B cell (primary cell): ENCODE measurements at regions not wholly inside any gene's neighbourhood (a gene's known extent, or its start where the extent isn't known, plus 50 kb on each side); places are given as distances from the start of the nearest gene placed in this dataset.
A peak's percentile ranks its signal among the peaks of the same experiment; 100 is the strongest.

Experiments used
- ATAC-seq: fragments of 200-7000 bp; cut with Tn5 transposase; one replicate; pipeline ENCODE4 v1.10.0; 2021; ENCODE audit warnings: low read depth, mild to moderate bottlenecking, moderate number of reproducible peaks, moderate library complexity
- CTCF ChIA-PET: fragments of 350-600 bp; sonication (Branson Sonifier 250); formaldehyde crosslinking; loops from one replicate; lab custom pipeline; 2021; ENCODE audit warnings: antibody characterized with exemption, inconsistent platforms; lab: Charles Lee
- POLR2A ChIA-PET: fragments of 350-600 bp; sonication (Branson Sonifier 250); formaldehyde crosslinking; loops from one replicate; lab custom pipeline; 2021; ENCODE audit warnings: antibody characterized with exemption; lab: Charles Lee
- DNase-seq: peaks from one replicate; pipeline ENCODE4 v3.0.0; 2013
- H2AFZ ChIP-seq: 2 replicates; pipeline ENCODE4 v1.6.1; 2012; ENCODE audit warnings: mild to moderate bottlenecking, low read depth, low read length; ENCODE audit not compliant: insufficient read depth, poor library complexity, severe bottlenecking
- H3K27ac ChIP-seq, 2 donors: 1 replicate in 1 of 2; 2 replicates in 1 of 2; pipeline ENCODE4 v1.5.1; 2012 to 2013; ENCODE audit warnings: low read length in 2 of 2, mild to moderate bottlenecking in 2 of 2, moderate library complexity in 1 of 2
- H3K27me3 ChIP-seq, 4 experiments: fragments of 200-600 bp in 1 of 4; sonication (generic) in 1 of 4; replicated peaks in 1 of 4; 1 replicate in 2 of 4; 2 replicates in 2 of 4; pipeline versions ENCODE4 v1.6.1 to v1.7.0; 2013 to 2016; ENCODE audit warnings: low read length in 3 of 4, mild to moderate bottlenecking in 2 of 4, mixed read lengths in 1 of 4, moderate library complexity in 1 of 4; ENCODE audit not compliant: insufficient read depth in 4 of 4, control insufficient read depth in 3 of 4; ENCODE audit errors: control extremely low read depth in 1 of 4
- H3K36me3 ChIP-seq, 2 experiments: replicated peaks in 1 of 2; 1 replicate in 1 of 2; 2 replicates in 1 of 2; pipeline versions ENCODE4 v1.6.1 to v1.7.1; 2013; ENCODE audit warnings: low read length in 1 of 2; ENCODE audit not compliant: insufficient read depth in 2 of 2, control insufficient read depth in 1 of 2; ENCODE audit errors: control extremely low read depth in 1 of 2, extremely low read depth in 1 of 2
- H3K4me1 ChIP-seq, 2 donors: fragments of 200-600 bp in 1 of 2; sonication (generic) in 1 of 2; 1 replicate in 1 of 2; 2 replicates in 1 of 2; pipeline versions ENCODE4 v1.5.1 to v1.6.1; 2013 to 2017; ENCODE audit warnings: low read length in 2 of 2; ENCODE audit not compliant: control insufficient read depth in 2 of 2, insufficient read depth in 2 of 2
- H3K4me2 ChIP-seq: replicated peaks from 2 replicates; pipeline ENCODE3; 2012; ENCODE audit warnings: mild to moderate bottlenecking, low read depth, low read length; ENCODE audit not compliant: poor library complexity, severe bottlenecking
- H3K4me3 ChIP-seq, 5 experiments: fragments of 200-600 bp in 1 of 5; sonication (generic) in 1 of 5; 1 replicate in 3 of 5; 2 replicates in 2 of 5; pipeline versions ENCODE4 v1.5.1 to v1.7.0; 2011 to 2016; ENCODE audit warnings: low read length in 4 of 5, mild to moderate bottlenecking in 4 of 5, low read depth in 2 of 5, control low read depth in 1 of 5, moderate library complexity in 1 of 5; ENCODE audit not compliant: insufficient read depth in 1 of 5; ENCODE audit errors: control extremely low read depth in 1 of 5, extremely low read depth in 1 of 5
- H3K79me2 ChIP-seq: fragments of 200-600 bp; sonication (generic); one replicate; pipeline ENCODE4 v1.6.0; 2016; ENCODE audit warnings: low read length; ENCODE audit not compliant: control insufficient read depth, insufficient read depth
- H3K9ac ChIP-seq: fragments of 200-600 bp; sonication (generic); 2 replicates; pipeline ENCODE4 v1.6.1; 2017; ENCODE audit warnings: mild to moderate bottlenecking, low read length, moderate library complexity
- H3K9me3 ChIP-seq, 3 donors: one replicate each; pipeline versions ENCODE4 v1.6.1 to v1.7.1; 2013; ENCODE audit warnings: low read length in 2 of 3; ENCODE audit not compliant: control insufficient read depth in 2 of 3, insufficient read depth in 1 of 3; ENCODE audit errors: control extremely low read depth in 1 of 3
- H4K20me1 ChIP-seq: 2 replicates; pipeline ENCODE4 v1.6.0; 2012; ENCODE audit warnings: mild to moderate bottlenecking, low read length; ENCODE audit not compliant: insufficient read depth, control insufficient read depth, poor library complexity, severe bottlenecking
- H3K27ac Mint-ChIP-seq: one replicate; pipeline ENCODE4 v1.8.0; 2021; ENCODE audit warnings: mixed read lengths
- H3K27me3 Mint-ChIP-seq: one replicate; pipeline ENCODE4 v1.8.0; 2021; ENCODE audit warnings: mixed read lengths
- H3K4me1 Mint-ChIP-seq: one replicate; pipeline ENCODE4 v1.8.0; 2021; ENCODE audit warnings: mixed read lengths
- H3K4me3 Mint-ChIP-seq: one replicate; pipeline ENCODE4 v1.8.0; 2021; ENCODE audit warnings: mixed read lengths
- H3K9me3 Mint-ChIP-seq: one replicate; pipeline ENCODE4 v1.8.0; 2022; ENCODE audit warnings: mixed read lengths; ENCODE audit not compliant: insufficient read depth
- CTCF ChIP-seq: fragments of 200-600 bp; IDR thresholded peaks from one replicate; pipeline ENCODE4 v1.8.0; 2022; ENCODE audit warnings: antibody characterized with exemption, mild to moderate bottlenecking
- EZH2 ChIP-seq: IDR thresholded peaks from 2 replicates; pipeline ENCODE4 v1.6.1; 2012; ENCODE audit warnings: borderline replicate concordance, low read depth, mild to moderate bottlenecking, moderate library complexity, low read length; ENCODE audit not compliant: insufficient read depth, poor library complexity, severe bottlenecking
- WGBS: methylation state at CpG from one replicate; pipeline ENCODE4 v1.1.5; 2013; ENCODE audit warnings: missing lambda C conversion rate; ENCODE audit not compliant: insufficient coverage; 5-methylcytosine and 5-hydroxymethylcytosine counted together
- intact Hi-C: fragments of 100-400 bp; cut with micrococcal nuclease; formaldehyde crosslinking; loops from one replicate; pipeline ENCODE4 v1.10.0; 2022

DNA sequence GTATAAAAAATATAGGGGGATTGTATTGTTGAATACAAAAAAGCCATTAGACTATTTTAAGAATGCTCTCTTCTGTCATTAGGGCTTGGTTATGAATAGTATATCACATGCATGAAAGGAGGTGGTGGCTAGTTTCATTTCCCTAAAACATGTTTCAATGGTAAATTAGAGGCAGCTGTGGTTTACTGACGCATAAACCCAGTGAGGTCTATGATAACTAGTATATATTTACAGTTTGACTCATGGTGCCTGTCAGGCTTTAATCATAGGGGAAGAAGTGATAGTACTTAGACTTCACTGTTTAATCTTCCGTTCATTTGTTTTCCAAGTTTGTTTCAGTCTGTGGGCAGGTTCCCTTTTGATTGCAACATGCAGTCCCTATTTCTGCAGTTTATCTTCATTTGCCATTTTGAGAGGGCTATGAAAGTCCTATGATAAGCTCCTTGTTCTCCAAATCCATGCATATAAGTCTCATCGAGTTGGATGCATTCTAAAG is 55.1 kb upstream of the MAP4K3 start:
- CTCF ChIA-PET, result interaction anchor here (1.5 kb wide), 1 partner anchor 16 kb away, joined by 5 read pairs; no protein-coding TSS in a partner anchor
- peak overlapping the region; percentile 88 for H3K27ac Mint-ChIP-seq

More for the DNA sequence above, 55.1 kb upstream of the MAP4K3 start:
- DNase-seq, result peak; percentile 91
- ATAC-seq, result peak; percentile 91
- peaks cover 18% of the 10 kb centered on the region for H3K27me3 Mint-ChIP-seq
- Histone ChIP-seq H3K27me3 (peaks cover 0 to 21% (median 4%) of the 10 kb centered on the region in 4 experiments), H3K4me2 (peak overlapping the region; percentile 73), H3K36me3 (no peaks in the 10 kb centered on the region), H3K9me3 (peaks cover 0 to 3% (median 0%) of the 10 kb centered on the region in 3 donors), H3K4me3 (peak overlapping the region in 3 of 5 experiments; percentile 13 to 56 (median 26)), H3K9ac (peak overlapping the region; percentile 53), H2AFZ (no peak overlapping the region), H4K20me1 (no peaks in the 10 kb centered on the region), H3K27ac (peak overlapping the region; percentile 80 to 81), H3K79me2 (no peaks in the 10 kb centered on the region), H3K4me1 (peaks cover 35 to 43% of the 10 kb centered on the region in 2 donors)
- POLR2A ChIA-PET, result no interaction called here
- no CpG with 5 or more reads among the region's 3 CpGs for WGBS
- H3K4me1 Mint-ChIP-seq, result peaks cover 44% of the 10 kb centered on the region
- TF ChIP-seq EZH2 (no peak), CTCF (no peak)
- peak overlapping the region; percentile 81 for H3K4me3 Mint-ChIP-seq
- intact Hi-C loops, result loop anchor here (1.0 to 10.0 kb wide), 8 partner anchors 12 to 1115 kb away; partner anchors contain the start of genes ATL2 and MAP4K3
- no peaks in the 10 kb centered on the region for H3K9me3 Mint-ChIP-seq
